HG03442 (cell line): ENCODE measurements at regions not wholly inside any gene's neighbourhood (a gene's known extent, or its start where the extent isn't known, plus 50 kb on each side); places are given as distances from the start of the nearest gene placed in this dataset.

Experiments
- ATAC-seq: cut with Tn5 transposase; IDR thresholded peaks from one replicate; pipeline ENCODE4 v1.9.1; 2021; ENCODE audit warnings: mild to moderate bottlenecking, moderate library complexity; ENCODE audit not compliant: unreplicated experiment

DNA sequence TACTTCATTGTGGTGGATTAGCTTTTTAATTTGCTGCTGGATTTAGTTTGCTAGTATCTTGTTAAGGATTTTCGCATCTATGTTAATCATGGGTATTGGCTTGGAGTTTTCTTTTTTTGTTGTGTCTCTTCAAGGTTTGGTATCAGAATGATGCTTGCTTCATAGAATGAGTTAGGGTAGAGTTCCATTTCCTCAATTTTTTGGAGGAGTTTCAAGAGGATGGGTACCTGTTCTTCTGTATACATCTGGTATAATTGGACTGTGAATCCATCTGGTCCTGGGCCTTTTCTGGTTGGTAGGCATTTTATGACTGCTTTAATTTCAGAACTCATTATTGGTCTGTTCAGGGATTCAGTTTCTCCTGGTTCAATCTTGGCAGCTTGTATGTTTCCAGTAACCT lies 335.6 kb downstream of the EDEM1 start:
- no peak for ATAC-seq

DNA sequence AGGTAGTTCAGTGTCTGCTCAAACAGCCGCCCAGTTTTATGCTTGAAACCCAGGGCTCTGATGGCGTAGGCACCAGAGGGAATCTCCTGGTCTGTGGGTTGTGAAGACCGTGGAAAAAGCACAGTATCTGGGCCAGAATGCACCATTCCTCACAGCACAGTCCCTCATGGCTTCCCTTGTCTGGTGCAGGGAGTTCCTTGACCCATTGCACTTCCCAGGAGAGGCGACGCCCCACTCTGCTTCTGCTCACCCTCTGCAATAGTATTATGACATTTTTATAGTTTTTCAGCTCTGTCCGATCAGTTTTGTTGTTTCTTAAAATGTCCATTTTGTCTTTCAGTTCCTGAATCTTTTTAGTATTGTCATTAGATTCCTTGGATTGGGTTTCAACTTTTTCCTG lies 343.5 kb downstream of the EDEM1 start:
- no peak for ATAC-seq

DNA sequence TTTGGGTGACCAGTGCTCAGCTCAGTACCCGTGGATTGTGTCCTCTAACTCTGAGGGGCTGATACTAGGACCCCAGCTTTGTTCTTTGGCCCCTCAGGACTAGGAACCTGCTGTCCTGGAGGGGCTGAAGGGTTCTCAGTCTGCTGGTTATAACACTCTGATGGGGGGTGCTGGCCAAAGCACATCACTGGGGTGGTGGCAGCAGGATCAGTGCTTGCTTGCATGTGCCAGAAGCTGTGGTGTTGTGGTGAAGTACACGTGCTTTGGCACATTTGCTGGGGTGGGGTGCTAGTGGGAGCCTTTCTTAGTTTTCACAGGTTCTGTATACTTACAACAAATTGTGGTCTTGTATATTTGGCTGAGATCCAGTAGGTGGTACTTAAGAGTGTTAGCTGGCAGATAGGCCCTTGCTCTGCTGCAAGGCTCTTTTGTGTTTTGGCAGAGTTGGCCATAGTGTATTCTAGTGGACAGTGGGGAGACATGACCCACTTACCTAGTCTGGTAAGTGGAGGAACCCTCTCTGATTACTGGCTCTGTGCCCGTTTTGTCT lies 344.3 kb downstream of the EDEM1 start:
- no peak for ATAC-seq

DNA sequence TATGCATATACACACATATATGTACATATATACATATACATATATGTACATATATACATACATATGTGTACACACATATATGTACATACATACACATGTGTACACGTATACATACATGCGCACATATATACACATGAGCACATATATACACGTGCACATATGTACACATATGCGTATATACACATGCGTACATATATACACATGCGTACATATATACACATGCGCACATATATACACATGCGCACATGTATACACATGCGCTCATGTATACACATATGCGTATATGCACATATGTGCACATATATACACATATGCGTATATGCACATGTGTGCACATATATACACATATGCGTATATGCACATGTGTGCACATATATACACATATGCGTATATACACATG lies 353.0 kb downstream of the EDEM1 start:
- no peak for ATAC-seq

DNA sequence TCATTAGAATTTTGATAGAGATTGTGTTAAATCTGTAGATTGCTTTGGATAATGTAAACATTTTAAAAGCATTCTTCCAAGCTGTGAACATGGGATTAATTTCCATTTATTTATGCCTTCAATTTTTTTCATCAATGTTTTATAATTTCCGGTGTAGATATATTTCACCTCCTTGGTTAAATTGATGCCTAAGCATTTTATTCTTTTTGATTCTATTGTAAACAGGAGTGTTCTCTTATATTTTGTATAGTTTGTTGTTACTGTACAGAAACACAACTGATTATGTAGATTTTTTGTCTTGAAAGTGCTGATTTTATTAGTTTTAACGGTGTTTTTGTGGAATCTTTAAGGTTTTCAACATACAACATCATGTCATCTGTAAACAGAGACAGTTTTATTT lies 355.0 kb downstream of the EDEM1 start:
- ATAC-seq = no peak

DNA sequence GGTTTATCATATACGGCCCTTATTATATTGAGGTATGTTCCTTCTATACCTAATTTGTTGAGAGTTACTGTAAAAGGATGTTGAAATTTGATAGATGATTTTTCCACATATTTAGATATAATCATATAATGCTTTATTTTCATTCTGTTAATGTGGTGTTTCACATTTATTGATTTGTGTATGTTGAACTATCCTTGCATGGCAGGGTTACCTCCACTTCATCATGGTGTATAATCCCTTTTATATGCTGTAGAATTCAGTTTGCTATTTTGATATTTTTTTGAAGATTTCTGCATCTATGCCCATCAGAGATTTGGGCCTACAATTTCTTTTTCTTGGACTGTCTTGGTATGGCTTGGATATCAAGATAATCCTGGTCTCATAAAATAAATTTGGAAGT lies 355.5 kb downstream of the EDEM1 start:
- ATAC-seq = no peak

DNA sequence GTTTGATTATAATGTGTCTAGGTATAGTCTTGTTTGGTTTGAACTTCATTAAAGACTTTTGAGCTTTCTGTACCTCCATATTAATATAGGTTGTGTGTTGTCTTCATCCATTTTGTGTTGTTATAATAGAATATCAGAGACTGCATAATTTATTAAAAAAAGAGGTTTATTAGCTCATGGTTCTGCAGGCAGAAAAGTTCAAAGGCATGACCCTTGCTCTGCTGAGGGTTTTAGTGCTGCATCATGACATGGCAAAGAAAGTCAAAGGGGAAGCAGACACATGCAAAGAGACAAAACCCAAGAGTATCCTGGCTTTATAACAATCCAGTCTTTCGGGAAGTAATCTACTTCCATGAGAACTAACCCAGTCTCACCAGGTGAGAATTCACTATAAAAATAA lies 358.2 kb downstream of the EDEM1 start:
- ATAC-seq = no peak

DNA sequence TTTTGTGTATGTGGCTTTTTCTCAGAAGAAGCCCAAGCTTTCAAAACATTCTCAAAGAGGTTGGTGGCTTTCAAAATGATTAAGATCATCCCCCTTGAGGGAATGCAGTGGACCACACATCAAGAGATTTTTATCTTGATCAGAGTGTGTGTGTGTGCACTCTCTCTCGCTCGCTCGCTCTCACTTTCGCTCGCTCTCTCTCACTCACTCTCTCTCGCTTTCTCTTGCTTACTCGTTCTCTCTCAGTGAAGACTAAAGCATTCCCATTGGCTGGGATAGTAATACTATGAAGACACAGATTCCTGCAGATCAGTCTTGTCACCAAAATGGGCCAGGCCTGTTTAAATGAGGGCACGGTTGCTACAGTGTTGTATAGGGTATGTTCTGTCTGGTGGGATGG lies 365.7 kb downstream of the EDEM1 start:
- no peak for ATAC-seq

DNA sequence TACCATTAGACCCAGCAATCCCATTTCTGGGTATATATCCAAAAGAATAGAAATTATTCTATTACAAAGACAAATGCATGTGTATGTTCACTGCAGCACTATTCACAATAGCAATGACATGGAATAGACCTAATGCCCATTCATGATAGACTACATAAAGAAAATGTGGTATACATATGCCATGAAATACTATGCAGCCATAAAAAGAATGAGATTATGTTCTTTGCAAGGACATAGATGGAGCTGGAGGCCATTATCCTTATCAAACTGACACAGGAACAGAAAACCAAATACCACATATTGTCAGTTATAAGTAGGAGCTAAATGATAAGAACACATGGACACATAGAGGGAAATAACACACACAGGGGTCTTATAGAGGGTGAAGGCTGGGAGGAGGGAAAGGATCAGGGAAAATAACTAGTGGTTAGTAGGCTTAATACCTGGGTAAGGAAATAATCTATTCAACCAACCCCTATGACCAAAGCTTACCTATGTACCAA lies 366.8 kb downstream of the EDEM1 start:
- no peak for ATAC-seq

DNA sequence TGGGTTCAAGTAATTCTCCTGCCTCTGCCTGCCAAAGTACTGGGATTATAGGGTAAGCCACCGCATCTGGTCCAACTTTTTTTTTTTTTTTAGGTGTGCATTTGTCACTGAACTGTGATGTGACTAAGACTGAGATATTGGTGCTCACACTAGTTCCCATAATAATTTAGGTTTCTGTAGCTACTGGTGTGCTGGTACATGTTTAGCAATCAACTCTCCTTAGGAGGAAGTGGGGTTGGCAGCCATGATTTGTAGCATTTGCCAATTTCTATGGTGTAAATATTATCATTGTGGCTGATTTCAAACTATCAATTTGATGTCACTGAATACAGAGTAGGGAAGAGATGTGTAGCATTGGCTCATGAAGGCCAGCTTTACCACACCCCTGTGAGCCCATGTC lies 372.7 kb downstream of the EDEM1 start:
- no peak for ATAC-seq

DNA sequence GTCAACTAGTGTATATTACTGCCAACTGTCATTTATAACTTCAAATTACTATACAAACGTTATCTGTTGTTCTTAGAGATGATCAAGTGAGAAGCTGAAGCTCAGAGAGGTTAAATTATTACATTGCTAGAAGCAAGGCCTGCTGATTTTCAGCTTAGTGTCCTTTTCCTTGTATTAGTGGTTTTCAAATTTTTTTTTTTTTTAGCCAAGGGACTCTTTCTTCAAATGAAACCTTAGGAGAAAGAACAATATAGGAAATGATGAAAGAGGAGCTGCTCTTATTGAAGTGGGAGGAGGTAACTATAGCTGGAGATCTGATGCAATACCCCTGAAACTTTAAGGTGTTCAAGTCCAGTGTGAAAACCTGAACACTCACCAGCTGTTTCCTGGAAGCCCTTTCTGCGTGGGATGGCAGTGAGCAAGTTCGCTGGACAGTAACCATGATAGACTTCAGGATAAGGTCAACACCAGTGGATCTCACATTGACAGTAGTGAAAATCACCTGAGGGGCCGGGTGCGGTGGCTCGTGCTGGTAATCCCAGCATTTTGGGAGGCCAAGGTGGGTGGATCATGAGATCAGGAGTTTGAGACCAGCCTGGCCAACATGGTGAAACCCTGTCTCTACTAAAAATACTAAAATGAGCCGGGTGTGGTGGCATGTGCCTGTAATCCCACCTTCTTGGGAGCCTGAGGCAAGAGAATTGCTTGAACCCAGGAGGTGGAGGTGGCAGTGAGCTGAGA lies 376.2 kb downstream of the EDEM1 start:
- ATAC-seq = no peak

DNA sequence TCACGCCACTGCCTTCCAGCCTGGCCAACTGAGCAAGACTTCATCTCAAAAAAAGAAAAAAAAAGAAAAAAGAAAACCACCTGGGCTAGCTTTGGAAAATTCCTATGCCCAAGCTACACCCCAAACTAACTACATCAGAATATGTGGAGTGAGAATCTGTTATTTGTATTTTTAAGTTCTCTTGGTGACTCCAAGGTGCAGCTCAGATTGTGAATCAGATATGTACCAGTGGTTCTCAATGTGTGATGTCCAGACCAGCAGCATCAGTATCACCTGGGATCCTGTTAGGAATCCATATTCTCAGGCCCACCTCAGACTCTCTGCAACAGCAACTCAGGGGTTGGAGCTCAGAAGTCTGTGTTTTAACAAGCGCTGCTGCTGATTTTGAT lies 376.8 kb downstream of the EDEM1 start:
- no peak for ATAC-seq

DNA sequence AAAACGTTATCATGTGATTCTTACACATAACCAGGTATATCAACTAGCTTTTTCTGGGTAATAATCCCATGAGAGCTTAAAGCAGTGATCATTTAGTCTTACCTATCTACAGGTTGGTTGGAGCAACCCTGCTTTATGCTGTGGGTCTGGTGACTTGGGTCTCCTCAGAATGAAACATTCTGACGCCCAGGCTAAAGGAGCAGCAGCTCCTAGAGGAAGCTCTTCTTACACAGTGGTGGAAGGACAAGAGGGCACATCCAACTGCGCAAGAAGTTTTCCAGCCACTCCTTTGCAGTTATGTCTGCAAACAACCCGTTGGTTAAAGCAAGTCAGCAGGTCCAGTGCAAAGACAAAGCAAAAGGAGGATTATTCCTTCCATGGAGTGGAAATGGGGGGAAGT lies 377.5 kb downstream of the EDEM1 start:
- no peak for ATAC-seq

DNA sequence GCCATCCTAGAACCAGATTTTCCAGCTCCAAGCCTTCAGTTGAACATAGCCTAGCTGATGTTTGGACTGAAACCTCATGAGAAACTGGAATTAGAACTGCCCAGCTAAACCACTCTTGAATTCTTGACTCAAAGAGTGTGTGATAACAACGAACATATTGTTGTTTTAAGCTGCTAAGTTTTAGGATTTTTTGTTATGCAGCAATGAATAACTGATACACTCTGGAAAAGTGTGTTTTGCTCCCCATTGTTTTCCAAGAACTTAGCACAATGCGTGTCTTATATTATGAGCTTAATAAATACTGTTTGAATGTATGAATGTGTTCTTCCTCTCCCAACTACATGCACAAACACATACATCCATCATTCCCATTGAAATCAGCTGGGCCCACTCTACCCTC lies 379.6 kb downstream of the EDEM1 start:
- no peak for ATAC-seq

DNA sequence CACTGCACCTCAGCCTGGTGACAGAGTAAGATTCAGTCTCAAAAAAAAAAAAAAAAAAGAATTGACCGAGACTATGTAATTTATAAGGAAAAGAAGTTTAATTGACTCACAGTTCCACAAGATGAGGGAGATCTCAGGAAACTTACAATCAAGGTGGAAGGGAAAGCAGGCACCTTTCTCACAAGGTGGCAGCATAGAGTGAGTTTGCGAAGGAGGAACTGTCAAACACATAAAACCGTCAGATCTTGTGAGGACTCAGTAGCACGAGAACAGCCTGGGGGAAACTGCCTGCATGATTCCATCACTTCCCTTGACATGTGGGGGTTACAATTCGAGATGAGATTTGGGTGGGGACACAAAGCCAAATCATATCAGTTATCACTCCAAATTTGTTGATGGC lies 380.9 kb downstream of the EDEM1 start:
- ATAC-seq = no peak

DNA sequence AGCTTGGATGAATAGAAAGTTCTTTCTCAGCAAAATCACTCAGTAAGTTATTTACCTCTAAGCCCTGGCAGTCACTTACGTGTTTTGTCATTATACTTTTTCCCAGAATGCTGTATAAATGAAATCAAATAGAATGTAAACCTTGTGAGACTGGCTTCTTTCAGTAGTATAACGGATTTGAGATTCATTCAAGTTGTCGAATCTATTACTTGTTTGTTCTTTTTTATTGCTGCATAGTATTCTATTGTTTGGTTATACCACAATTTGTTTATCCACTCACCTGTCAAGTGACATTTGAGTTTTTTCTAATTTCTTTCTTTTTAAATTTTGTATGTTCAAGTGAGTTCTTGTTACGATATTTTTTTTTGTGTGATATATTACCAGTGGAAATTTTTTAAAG lies 381.6 kb downstream of the EDEM1 start:
- ATAC-seq = no peak

DNA sequence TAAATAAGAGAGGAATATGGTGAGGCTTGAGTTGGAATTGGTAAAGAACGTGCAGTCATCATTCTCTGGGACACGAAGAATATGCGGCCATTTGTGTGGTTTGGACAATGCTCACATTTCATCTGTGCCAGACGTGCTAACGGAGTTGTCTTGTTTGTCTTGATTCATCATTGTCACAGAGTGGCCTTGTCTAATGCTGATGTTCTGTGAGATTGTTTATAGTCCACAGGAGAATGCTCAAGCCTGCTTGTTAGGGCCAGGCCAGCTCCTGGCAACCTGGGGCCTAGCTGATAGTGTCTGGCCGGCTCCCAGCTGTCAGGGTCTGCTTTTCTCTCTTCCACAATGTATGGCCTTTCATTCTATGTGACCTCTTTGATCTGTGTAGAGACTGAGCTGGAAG lies 384.7 kb downstream of the EDEM1 start:
- ATAC-seq = no peak

DNA sequence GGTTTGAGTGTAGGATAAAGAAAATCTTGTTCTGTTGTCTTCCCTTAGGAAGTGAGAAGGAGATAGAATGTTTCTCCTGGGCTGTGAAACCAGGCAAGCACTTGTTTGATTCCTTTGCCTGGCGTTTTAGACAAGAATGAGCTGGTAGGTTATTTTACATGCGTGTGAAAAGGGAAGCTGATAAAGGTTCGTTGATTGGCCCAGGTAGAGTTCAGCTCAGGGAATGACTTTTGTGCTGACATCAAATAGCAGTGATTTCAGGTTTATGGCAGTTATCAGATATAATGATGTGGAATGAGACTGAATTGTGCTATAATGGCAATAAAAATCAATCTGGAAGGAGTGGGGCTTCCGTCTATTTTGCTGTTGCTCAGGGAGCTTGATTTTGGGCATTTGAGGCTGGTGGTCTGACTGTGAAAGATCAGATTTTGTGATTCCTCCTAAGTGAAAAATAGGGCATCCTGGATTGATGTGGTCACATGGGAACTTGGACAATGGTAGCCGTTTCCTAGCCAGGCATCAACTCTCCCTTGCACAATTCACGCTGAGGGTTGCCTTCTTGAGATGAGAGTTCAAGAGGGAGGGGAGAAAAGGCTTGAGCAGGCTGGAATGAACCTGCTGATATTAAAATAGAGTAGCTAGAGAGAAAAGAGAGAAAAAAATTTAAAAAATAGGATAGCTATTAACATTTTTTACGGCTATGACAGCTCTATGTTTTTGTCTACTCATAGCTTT lies 388.9 kb downstream of the EDEM1 start:
- ATAC-seq = no peak

DNA sequence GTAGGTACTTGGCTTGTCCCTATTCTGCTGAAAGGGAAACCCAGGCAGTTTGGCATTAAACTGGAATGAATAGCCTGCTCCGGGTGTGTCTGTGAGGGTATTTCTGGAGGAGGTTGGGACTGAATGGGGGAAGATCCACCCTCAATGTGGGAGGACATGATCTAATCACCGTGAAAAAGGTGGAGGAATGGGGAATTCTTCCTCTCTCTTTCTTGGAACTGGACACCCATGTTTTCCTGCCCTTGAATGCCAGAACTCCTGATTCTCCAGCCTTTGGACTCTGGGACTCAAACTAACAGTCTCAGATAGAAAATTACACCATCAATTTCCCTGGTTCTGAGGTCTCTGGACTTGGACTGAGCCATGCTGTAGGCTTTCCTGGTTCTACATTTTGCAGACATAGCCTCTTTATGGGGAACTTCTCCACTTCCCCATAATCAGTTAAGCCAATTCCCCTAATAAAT lies 391.7 kb downstream of the EDEM1 start:
- ATAC-seq = no peak

DNA sequence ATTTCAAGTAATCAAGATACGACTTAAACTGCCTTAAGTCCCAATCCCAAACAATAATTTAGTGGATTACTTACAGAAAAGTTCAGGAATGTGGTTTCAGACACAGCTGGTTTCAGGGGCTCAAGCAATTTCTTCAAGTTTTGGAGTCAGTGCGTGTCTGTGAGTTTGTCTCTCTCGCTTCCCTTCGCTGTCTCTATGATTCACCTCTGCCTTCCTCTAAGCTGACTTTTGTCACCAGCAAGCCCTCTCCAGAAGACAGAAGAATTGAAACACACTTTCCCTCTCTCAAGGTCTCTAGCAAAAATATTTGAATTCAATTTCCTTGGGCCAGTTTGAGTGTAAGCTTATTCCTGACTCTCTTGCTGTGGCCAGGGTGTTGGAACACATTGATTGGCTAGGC lies 392.4 kb downstream of the EDEM1 start:
- no peak for ATAC-seq

DNA sequence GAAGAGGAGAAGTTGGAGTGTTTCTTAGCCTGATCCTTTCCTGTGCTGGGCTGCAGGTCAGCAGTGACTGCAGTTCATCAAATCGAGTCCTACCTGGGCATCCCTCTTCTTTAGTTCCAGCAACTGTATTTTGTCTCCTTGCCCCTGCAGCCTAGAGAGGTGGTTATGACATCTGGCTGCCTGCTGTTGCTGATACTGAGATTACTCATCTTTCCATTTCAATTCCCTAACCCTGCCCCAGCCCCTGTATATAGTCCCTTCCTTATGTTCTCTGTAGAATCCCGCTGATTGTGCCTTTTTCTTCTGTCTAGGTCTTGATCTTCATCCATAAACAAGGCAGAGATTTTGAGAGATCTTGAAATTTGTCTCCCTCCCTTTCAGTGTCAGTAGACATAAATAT lies 393.3 kb downstream of the EDEM1 start:
- ATAC-seq = no peak

DNA sequence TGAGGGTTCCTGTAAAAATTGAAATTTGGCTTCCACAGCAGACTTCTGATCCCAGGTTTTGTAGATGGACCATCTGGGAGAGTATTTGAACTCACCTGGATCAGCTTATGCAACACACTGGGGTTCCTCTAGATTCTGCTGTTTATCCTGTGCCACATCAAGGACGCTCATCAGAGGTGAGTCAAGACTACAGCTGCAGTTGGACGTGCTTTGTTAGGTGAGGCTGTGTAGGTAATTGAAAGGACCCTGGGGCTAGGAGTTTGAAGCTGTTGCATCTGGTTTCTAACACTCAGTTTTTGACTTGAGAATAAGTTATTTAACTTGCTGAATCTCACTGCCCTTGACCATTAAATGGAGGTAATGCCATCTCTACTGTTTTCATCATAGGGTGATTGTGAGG lies 394.2 kb downstream of the EDEM1 start:
- no peak for ATAC-seq
